Mucosa of descending colon (tissue), 3 donors: ENCODE measurements at regions not wholly inside any gene's neighbourhood (a gene's known extent, or its start where the extent isn't known, plus 50 kb on each side); places are given as distances from the start of the nearest gene placed in this dataset.

Experiments used
- ATAC-seq: fragments of 200-7000 bp; cut with Tn5 transposase; one replicate; pipeline ENCODE4 v1.9.1; 2020; ENCODE audit warnings: mild to moderate bottlenecking, moderate library complexity
- DNase-seq, 3 donors: peaks; one replicate each; pipeline ENCODE4 v3.0.0-alpha.2; 2020
- H3K36me3 ChIP-seq: fragments of 200-600 bp; one replicate; pipeline ENCODE4 v1.8.0; 2021; ENCODE audit warnings: low read depth, mild to moderate bottlenecking
- H3K4me1 ChIP-seq: fragments of 200-600 bp; one replicate; pipeline ENCODE4 v1.8.0; 2021; ENCODE audit warnings: low read depth, mild to moderate bottlenecking
- H3K4me3 ChIP-seq: fragments of 200-600 bp; one replicate; pipeline ENCODE4 v1.8.0; 2021; ENCODE audit warnings: mild to moderate bottlenecking
- H3K9me3 ChIP-seq: fragments of 200-600 bp; one replicate; pipeline ENCODE4 v1.8.0; 2021; ENCODE audit warnings: mild to moderate bottlenecking
- CTCF ChIP-seq: fragments of 200-600 bp; IDR thresholded peaks from one replicate; pipeline ENCODE4 v1.8.0; 2022; ENCODE audit warnings: antibody characterized with exemption, mild to moderate bottlenecking
- intact Hi-C, 2 donors: fragments of 100-400 bp; cut with DNase I in 1 of 2; cut with micrococcal nuclease in 1 of 2; formaldehyde crosslinking; loops; one replicate each; pipeline versions ENCODE4 v1.11.0 to v1.11.1; 2022; cut with DNase I, micrococcal nuclease
- donor health status: DM: no; HTN: no; CAD: no; lungs with moderate emphysema.
- donor health status: DM: no; HTN: no; CAD: no.
- donor health status: DM: no; HTN: yes; CAD: no.

- Histone ChIP-seq H3K36me3 (no peaks in the 10 kb centered on the region), H3K4me1 (no peaks in the 10 kb centered on the region), H3K4me3 (no peak overlapping the region), H3K9me3 (no peaks in the 10 kb centered on the region)
- peak in 2 of 3 donors; percentile 18 to 30 for DNase-seq
- intact Hi-C loops: no loop called here
- ATAC-seq: peak; percentile 88
- no peak for TF ChIP-seq CTCF
Observed at GRCh38 chr20:22652681-22653588, 68.6 kb upstream of the FOXA2 start.

- intact Hi-C loops: no loop called here
- DNase-seq: no peak
Observed at GRCh38 chr20:22653658-22654642, 69.6 kb upstream of the FOXA2 start.

GRCh38 chr20:22663528-22664025, 79.2 kb upstream of the FOXA2 start:
- no peak for TF ChIP-seq CTCF
- H3K36me3 ChIP-seq: no peaks in the 10 kb centered on the region
- intact Hi-C loops: no loop called here
- no peaks in the 10 kb centered on the region for H3K4me1 ChIP-seq
- H3K4me3 ChIP-seq: no peak overlapping the region
- H3K9me3 ChIP-seq: no peaks in the 10 kb centered on the region
- no peak for ATAC-seq
- no peak for DNase-seq

More at GRCh38 chr20:22653658-22654642, 69.6 kb upstream of the FOXA2 start:
- TF ChIP-seq CTCF: no peak
- H3K4me1 ChIP-seq: no peaks in the 10 kb centered on the region
- H3K36me3 ChIP-seq: no peaks in the 10 kb centered on the region
- ATAC-seq: peak; percentile 6
- no peaks in the 10 kb centered on the region for H3K9me3 ChIP-seq
- H3K4me3 ChIP-seq: no peak overlapping the region

- Histone ChIP-seq H3K9me3 (peaks cover 7% of the 10 kb centered on the region), H3K4me1 (no peaks in the 10 kb centered on the region), H3K36me3 (no peaks in the 10 kb centered on the region), H3K4me3 (no peak overlapping the region)
- intact Hi-C loops: no loop called here
- no peak for TF ChIP-seq CTCF
- ATAC-seq: no peak
- no peak for DNase-seq
Observed at GRCh38 chr20:22667198-22667597, 82.8 kb upstream of the FOXA2 start.

GRCh38 chr20:22672191-22672590, 87.8 kb upstream of the FOXA2 start:
- Histone ChIP-seq H3K4me1 (no peaks in the 10 kb centered on the region), H3K9me3 (peaks cover 7% of the 10 kb centered on the region), H3K36me3 (no peaks in the 10 kb centered on the region), H3K4me3 (no peak overlapping the region)
- DNase-seq (no peak), ATAC-seq (no peak)
- TF ChIP-seq CTCF: no peak
- intact Hi-C loops: no loop called here
